Type B pancreatic cell (in vitro differentiated cells): ENCODE measurements at regions not wholly inside any gene's neighbourhood (a gene's known extent, or its start where the extent isn't known, plus 50 kb on each side); places are given as distances from the start of the nearest gene placed in this dataset.

Source experiments
- DNase-seq: peaks from one replicate; pipeline ENCODE4 v3.0.0; 2021; ENCODE audit warnings: mixed read lengths; ENCODE audit not compliant: unreplicated experiment; ENCODE audit errors: extremely low spot score
- H3K27ac Mint-ChIP-seq: 2 replicates; pipeline ENCODE4 v1.8.0; 2021; ENCODE audit warnings: mild to moderate bottlenecking, mixed read lengths
- H3K27me3 Mint-ChIP-seq: 2 replicates; pipeline ENCODE4 v1.8.0; 2021; ENCODE audit warnings: mixed read lengths
- H3K36me3 Mint-ChIP-seq: 2 replicates; pipeline ENCODE4 v1.8.0; 2021; ENCODE audit warnings: mixed read lengths
- H3K4me1 Mint-ChIP-seq: one replicate; pipeline ENCODE4 v1.8.0; 2021; ENCODE audit warnings: mixed read lengths; ENCODE audit not compliant: unreplicated experiment
- H3K4me3 Mint-ChIP-seq: 2 replicates; pipeline ENCODE4 v1.8.0; 2021; ENCODE audit warnings: mild to moderate bottlenecking, mixed read lengths
- H3K9me3 Mint-ChIP-seq: 2 replicates; pipeline ENCODE4 v1.8.0; 2021; ENCODE audit warnings: mixed read lengths
- CTCF ChIP-seq: fragments of 200-600 bp; sonication (generic); conservative IDR thresholded peaks from 2 replicates; pipeline ENCODE4 v1.5.0; 2021; ENCODE audit warnings: antibody characterized with exemption, mild to moderate bottlenecking

GRCh38 chr2:226556050-226556449 is 243.6 kb downstream of the IRS1 start:
- H3K27ac Mint-ChIP-seq: no peak overlapping the region
- H3K27me3 Mint-ChIP-seq: no peaks in the 10 kb centered on the region
- no peaks in the 10 kb centered on the region for H3K9me3 Mint-ChIP-seq
- peaks cover 6% of the 10 kb centered on the region for H3K4me1 Mint-ChIP-seq
- no peaks in the 10 kb centered on the region for H3K36me3 Mint-ChIP-seq
- no peak for DNase-seq
- TF ChIP-seq CTCF: no peak
- H3K4me3 Mint-ChIP-seq: no peak overlapping the region

- Mint-ChIP-seq H3K4me1 (peaks cover 6% of the 10 kb centered on the region), H3K9me3 (no peaks in the 10 kb centered on the region), H3K36me3 (no peaks in the 10 kb centered on the region), H3K4me3 (no peak overlapping the region), H3K27ac (no peak overlapping the region), H3K27me3 (no peaks in the 10 kb centered on the region)
- no peak for DNase-seq
- no peak for TF ChIP-seq CTCF
Observed at GRCh38 chr2:226554701-226555100, 244.9 kb downstream of the IRS1 start.

GRCh38 chr2:226553333-226553732 is 246.3 kb downstream of the IRS1 start:
- Mint-ChIP-seq H3K4me1 (peaks cover 14% of the 10 kb centered on the region), H3K27ac (no peak overlapping the region), H3K27me3 (no peaks in the 10 kb centered on the region), H3K4me3 (no peak overlapping the region), H3K9me3 (no peaks in the 10 kb centered on the region), H3K36me3 (no peaks in the 10 kb centered on the region)
- DNase-seq: no peak
- TF ChIP-seq CTCF: no peak

GRCh38 chr2:226552571-226553285 is 246.9 kb downstream of the IRS1 start:
- peaks cover 15% of the 10 kb centered on the region for H3K4me1 Mint-ChIP-seq
- no peak overlapping the region for H3K27ac Mint-ChIP-seq
- H3K36me3 Mint-ChIP-seq: no peaks in the 10 kb centered on the region
- no peak for DNase-seq
- H3K27me3 Mint-ChIP-seq: no peaks in the 10 kb centered on the region
- H3K9me3 Mint-ChIP-seq: no peaks in the 10 kb centered on the region
- no peak overlapping the region for H3K4me3 Mint-ChIP-seq
- TF ChIP-seq CTCF: no peak

GRCh38 chr2:226551522-226552250 is 247.9 kb downstream of the IRS1 start:
- H3K4me1 Mint-ChIP-seq: peaks cover 15% of the 10 kb centered on the region
- no peak for TF ChIP-seq CTCF

More at GRCh38 chr2:226551522-226552250, 247.9 kb downstream of the IRS1 start:
- no peaks in the 10 kb centered on the region for H3K36me3 Mint-ChIP-seq
- H3K4me3 Mint-ChIP-seq: no peak overlapping the region
- H3K9me3 Mint-ChIP-seq: peaks cover 4% of the 10 kb centered on the region
- H3K27me3 Mint-ChIP-seq: no peaks in the 10 kb centered on the region
- no peak overlapping the region for H3K27ac Mint-ChIP-seq
- no peak for DNase-seq
